ENCODE measurements at regions not wholly inside any gene's neighbourhood (a gene's known extent, or its start where the extent isn't known, plus 50 kb on each side); places are given as distances from the start of the nearest gene placed in this dataset.

DNA sequence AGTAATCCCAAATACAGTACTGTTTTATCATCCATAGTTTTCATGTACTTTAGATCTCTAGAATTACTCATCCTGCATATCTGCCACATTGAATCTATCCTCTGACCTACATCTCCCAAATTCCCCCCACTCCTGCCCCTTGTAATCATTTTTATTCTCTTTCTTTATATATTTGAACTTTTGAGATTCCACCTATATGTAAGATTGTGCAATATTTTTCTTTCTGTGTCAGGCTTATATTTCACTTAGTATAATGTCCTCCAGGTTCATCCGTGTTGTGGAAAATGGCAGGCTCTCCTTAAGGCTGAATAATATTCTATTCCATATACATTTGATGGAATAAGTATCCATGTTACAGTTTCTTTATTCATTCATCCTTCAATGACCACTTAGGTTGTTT, 640.4 kb downstream of the POM121L12 start:
- TF ChIP-seq, protein P1, sequence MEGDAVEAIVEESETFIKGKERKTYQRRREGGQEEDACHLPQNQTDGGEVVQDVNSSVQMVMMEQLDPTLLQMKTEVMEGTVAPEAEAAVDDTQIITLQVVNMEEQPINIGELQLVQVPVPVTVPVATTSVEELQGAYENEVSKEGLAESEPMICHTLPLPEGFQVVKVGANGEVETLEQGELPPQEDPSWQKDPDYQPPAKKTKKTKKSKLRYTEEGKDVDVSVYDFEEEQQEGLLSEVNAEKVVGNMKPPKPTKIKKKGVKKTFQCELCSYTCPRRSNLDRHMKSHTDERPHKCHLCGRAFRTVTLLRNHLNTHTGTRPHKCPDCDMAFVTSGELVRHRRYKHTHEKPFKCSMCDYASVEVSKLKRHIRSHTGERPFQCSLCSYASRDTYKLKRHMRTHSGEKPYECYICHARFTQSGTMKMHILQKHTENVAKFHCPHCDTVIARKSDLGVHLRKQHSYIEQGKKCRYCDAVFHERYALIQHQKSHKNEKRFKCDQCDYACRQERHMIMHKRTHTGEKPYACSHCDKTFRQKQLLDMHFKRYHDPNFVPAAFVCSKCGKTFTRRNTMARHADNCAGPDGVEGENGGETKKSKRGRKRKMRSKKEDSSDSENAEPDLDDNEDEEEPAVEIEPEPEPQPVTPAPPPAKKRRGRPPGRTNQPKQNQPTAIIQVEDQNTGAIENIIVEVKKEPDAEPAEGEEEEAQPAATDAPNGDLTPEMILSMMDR (IDR thresholded peaks at IDR 0.05): no peak
- no peak for TF ChIP-seq POLR2A (IDR thresholded peaks at IDR 0.05)

Measured in body of pancreas (tissue), 4 donors.